Stimulated activated naive CD8-positive, alpha-beta T cell treated with anti-CD3 and anti-CD28 coated beads, Interleukin-15, Interleukin-2, amounts not matched to agents 100 ng/mL and 50 ng/mL, for 24 hours (primary cell): ENCODE measurements at regions not wholly inside any gene's neighbourhood (a gene's known extent, or its start where the extent isn't known, plus 50 kb on each side); places are given as distances from the start of the nearest gene placed in this dataset.

Experiments
- H3K27ac Mint-ChIP-seq: one replicate; pipeline ENCODE4 v1.8.0; 2021; ENCODE audit warnings: mild to moderate bottlenecking, mixed read lengths
- H3K27me3 Mint-ChIP-seq: one replicate; pipeline ENCODE4 v1.8.0; 2021; ENCODE audit warnings: mixed read lengths
- H3K36me3 Mint-ChIP-seq: one replicate; pipeline ENCODE4 v1.8.0; 2021; ENCODE audit warnings: low read depth, mixed read lengths
- H3K4me1 Mint-ChIP-seq: one replicate; pipeline ENCODE4 v1.8.0; 2021; ENCODE audit warnings: low read depth, mixed read lengths
- H3K4me3 Mint-ChIP-seq: one replicate; pipeline ENCODE4 v1.8.0; 2021; ENCODE audit warnings: mild to moderate bottlenecking, mixed read lengths
- H3K9me3 Mint-ChIP-seq: one replicate; pipeline ENCODE4 v1.8.0; 2021; ENCODE audit warnings: mixed read lengths

GRCh38 chr2:215670396-215670795 lies 234.5 kb upstream of the FN1 start:
- Mint-ChIP-seq H3K4me3 (no peak overlapping the region), H3K27ac (no peak overlapping the region), H3K4me1 (peaks cover under 1% of the 10 kb centered on the region), H3K36me3 (no peaks in the 10 kb centered on the region), H3K9me3 (no peaks in the 10 kb centered on the region), H3K27me3 (no peaks in the 10 kb centered on the region)

DNA sequence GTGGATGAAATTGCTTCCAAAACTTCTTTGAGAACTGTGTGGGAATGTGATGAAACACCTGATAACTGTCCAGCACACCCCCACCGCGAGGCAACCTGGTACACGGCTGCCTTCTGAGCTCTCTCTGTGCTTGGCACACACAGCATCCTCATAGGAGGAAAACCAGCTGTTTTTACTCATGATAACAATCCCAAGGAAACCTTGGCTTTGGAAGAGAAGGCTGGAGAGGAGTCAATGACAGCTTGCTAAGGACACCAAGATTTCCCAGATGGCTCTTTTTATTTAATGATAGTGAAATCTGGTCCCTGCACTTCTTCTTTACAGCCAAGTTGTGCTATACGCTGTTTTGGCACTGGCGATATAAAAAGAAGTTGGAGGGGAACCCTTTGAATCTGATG lies 232.5 kb upstream of the FN1 start:
- H3K4me3 Mint-ChIP-seq: no peak overlapping the region
- H3K9me3 Mint-ChIP-seq: no peaks in the 10 kb centered on the region
- H3K27me3 Mint-ChIP-seq: no peaks in the 10 kb centered on the region
- H3K27ac Mint-ChIP-seq: no peak overlapping the region
- H3K4me1 Mint-ChIP-seq: peaks cover 12% of the 10 kb centered on the region
- H3K36me3 Mint-ChIP-seq: no peaks in the 10 kb centered on the region

- Mint-ChIP-seq H3K27ac (no peak overlapping the region), H3K4me1 (peaks cover 12% of the 10 kb centered on the region), H3K4me3 (no peak overlapping the region), H3K36me3 (no peaks in the 10 kb centered on the region), H3K9me3 (no peaks in the 10 kb centered on the region), H3K27me3 (no peaks in the 10 kb centered on the region)
These were observed 231.9 kb upstream of the FN1 start for GRCh38 chr2:215667585-215668377.

DNA sequence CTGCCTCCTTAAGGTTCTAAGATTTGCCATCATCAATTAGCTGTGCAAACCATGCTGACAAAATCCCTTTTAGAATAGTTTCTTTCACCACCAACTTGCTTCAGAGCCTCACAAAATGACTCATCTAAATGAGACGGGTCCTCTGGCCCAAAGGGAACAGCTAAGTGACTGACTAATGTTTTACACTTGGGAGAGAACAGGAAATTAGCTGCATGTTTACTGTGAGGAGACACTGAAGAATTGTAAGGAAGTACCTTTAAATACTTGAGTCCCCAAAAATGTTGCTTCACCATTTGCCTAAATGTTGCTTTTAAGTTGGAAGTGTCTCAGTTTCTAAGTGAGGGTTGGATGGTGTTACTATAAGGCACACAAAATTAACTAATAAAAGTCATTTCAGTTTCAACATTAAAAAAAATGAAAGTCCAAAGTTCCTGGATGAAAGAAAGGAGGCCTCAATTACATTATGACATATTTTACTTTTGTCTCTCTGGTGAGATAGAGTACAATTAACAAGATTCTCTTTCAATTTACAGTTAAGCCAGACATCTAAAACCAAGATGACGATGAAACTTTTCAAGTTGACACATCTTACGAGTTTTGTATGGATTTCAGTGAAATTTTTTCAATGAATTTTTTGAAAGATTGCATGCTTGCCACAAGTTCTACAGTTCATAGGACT lies 229.1 kb upstream of the FN1 start:
- Mint-ChIP-seq H3K36me3 (no peaks in the 10 kb centered on the region), H3K4me3 (no peak overlapping the region), H3K9me3 (no peaks in the 10 kb centered on the region), H3K27me3 (no peaks in the 10 kb centered on the region), H3K4me1 (peaks cover 12% of the 10 kb centered on the region), H3K27ac (no peak overlapping the region)

DNA sequence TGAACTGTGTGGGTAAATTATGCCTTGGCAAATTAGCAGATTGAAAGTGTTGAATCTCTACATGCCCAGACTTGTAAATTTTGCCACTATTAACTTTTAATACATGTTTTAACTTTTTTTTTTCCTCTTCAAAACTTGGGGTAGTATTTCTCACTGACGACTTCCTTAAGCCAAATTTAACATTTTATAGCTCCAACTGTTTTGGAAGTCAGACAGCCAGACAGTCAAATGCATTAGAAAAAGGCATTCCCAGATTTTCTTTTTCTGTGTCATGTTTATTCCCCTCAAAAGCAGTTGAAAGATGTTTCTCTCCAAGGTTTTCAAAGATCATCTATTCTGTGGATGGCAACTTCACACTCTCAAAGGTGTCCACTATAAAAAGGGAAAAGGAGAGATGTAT lies 226.8 kb upstream of the FN1 start:
- H3K36me3 Mint-ChIP-seq: no peaks in the 10 kb centered on the region

GRCh38 chr2:215660687-215661086 lies 224.8 kb upstream of the FN1 start:
- H3K4me3 Mint-ChIP-seq: no peak overlapping the region
- H3K36me3 Mint-ChIP-seq: no peaks in the 10 kb centered on the region
- H3K4me1 Mint-ChIP-seq: peaks cover 12% of the 10 kb centered on the region
- no peak overlapping the region for H3K27ac Mint-ChIP-seq
- H3K9me3 Mint-ChIP-seq: no peaks in the 10 kb centered on the region
- H3K27me3 Mint-ChIP-seq: no peaks in the 10 kb centered on the region

More for the DNA sequence above, 226.8 kb upstream of the FN1 start:
- no peaks in the 10 kb centered on the region for H3K9me3 Mint-ChIP-seq
- peaks cover 12% of the 10 kb centered on the region for H3K4me1 Mint-ChIP-seq
- no peak overlapping the region for H3K4me3 Mint-ChIP-seq
- H3K27ac Mint-ChIP-seq: no peak overlapping the region
- H3K27me3 Mint-ChIP-seq: no peaks in the 10 kb centered on the region

GRCh38 chr2:215659650-215660049 lies 223.8 kb upstream of the FN1 start:
- H3K27me3 Mint-ChIP-seq: no peaks in the 10 kb centered on the region
- peaks cover 4% of the 10 kb centered on the region for H3K4me1 Mint-ChIP-seq
- H3K36me3 Mint-ChIP-seq: no peaks in the 10 kb centered on the region
- H3K9me3 Mint-ChIP-seq: no peaks in the 10 kb centered on the region
- no peak overlapping the region for H3K27ac Mint-ChIP-seq
- H3K4me3 Mint-ChIP-seq: no peak overlapping the region

GRCh38 chr2:215658635-215659305 lies 222.9 kb upstream of the FN1 start:
- Mint-ChIP-seq H3K4me1 (no peaks in the 10 kb centered on the region), H3K9me3 (no peaks in the 10 kb centered on the region), H3K36me3 (no peaks in the 10 kb centered on the region), H3K27me3 (no peaks in the 10 kb centered on the region), H3K27ac (no peak overlapping the region), H3K4me3 (no peak overlapping the region)

DNA sequence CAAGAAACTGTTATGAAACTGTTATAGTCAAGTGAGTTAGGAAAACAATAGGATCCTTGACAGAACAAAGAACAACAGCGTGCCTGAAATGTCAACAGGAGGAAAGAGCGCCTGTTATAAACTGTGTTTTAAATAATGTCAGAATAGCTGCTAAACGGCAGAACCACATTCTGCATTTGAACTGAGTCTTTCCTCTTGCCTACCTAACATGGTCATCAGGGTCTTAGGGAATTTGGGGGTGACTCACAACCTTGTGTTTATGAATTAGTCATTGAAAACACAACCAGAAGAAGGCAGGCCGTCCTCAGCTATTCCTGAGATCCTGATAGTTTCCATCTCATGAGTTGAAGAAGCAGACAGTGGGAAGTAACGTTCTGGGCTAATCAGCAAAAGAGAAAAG lies 222.0 kb upstream of the FN1 start:
- H3K27ac Mint-ChIP-seq: no peak overlapping the region
- no peaks in the 10 kb centered on the region for H3K4me1 Mint-ChIP-seq
- H3K27me3 Mint-ChIP-seq: no peaks in the 10 kb centered on the region
- H3K36me3 Mint-ChIP-seq: no peaks in the 10 kb centered on the region
- no peaks in the 10 kb centered on the region for H3K9me3 Mint-ChIP-seq
- no peak overlapping the region for H3K4me3 Mint-ChIP-seq

DNA sequence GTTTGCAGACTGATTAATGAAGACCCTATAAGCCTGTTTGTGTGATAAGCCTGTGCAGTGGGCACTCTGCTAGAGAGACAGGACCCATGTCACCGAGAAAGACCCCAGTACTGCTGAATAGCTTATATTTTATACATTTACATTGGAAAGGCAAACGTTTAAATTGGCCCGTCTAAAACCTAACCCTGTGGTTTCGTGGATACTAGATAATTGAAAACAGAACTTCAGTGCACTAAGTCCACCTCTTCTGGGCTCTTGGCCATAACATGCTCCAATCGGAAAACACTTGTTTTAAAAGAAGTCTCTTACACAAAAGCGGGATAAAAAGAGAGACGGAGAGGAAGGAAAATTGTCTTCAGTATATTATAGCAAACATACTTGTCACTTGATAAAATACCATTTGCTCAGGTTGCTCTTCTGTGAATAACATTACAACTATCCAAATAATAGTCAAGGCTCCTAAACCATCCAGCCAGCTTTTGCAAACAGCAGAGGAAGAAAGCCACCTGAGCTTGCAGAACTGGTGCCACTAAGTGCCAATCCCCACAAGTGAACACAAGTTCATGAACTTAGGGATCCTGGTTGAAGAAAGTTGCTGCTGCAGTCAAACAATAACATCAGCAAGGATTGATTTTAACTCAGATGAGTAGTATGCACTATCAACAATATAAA lies 218.4 kb upstream of the FN1 start:
- H3K27me3 Mint-ChIP-seq: no peaks in the 10 kb centered on the region
- H3K36me3 Mint-ChIP-seq: no peaks in the 10 kb centered on the region
- H3K4me3 Mint-ChIP-seq: no peak overlapping the region
- no peaks in the 10 kb centered on the region for H3K9me3 Mint-ChIP-seq
- H3K4me1 Mint-ChIP-seq: no peaks in the 10 kb centered on the region
- H3K27ac Mint-ChIP-seq: no peak overlapping the region

- Mint-ChIP-seq H3K27me3 (no peaks in the 10 kb centered on the region), H3K4me1 (no peaks in the 10 kb centered on the region), H3K27ac (no peak overlapping the region), H3K9me3 (no peaks in the 10 kb centered on the region), H3K4me3 (no peak overlapping the region), H3K36me3 (no peaks in the 10 kb centered on the region)
These were observed 217.6 kb upstream of the FN1 start for GRCh38 chr2:215653344-215654030.

DNA sequence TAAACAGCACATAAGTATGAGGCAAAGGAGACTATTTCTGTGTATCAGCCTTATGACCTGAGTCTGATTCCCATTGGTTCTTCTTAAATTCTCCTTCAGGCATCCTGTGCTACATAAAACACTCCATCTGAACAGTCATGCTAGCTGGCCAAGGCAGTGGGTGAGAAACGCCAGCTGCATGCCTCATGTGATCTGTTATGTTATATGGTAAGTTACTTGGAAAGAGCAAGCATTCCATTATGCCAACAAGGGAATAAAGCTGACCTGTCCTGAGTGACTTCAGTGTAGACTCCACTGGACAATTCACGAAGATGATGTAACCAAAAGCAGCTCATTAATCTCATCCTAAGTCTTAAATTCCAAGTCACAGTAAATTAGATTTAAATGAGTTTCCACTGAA lies 216.5 kb upstream of the FN1 start:
- no peaks in the 10 kb centered on the region for H3K27me3 Mint-ChIP-seq
- no peaks in the 10 kb centered on the region for H3K36me3 Mint-ChIP-seq
- no peak overlapping the region for H3K4me3 Mint-ChIP-seq
- H3K9me3 Mint-ChIP-seq: no peaks in the 10 kb centered on the region
- no peaks in the 10 kb centered on the region for H3K4me1 Mint-ChIP-seq
- H3K27ac Mint-ChIP-seq: no peak overlapping the region

- Mint-ChIP-seq H3K4me1 (no peaks in the 10 kb centered on the region), H3K27ac (no peak overlapping the region), H3K27me3 (no peaks in the 10 kb centered on the region), H3K9me3 (no peaks in the 10 kb centered on the region), H3K36me3 (no peaks in the 10 kb centered on the region), H3K4me3 (no peak overlapping the region)
These were observed 215.5 kb upstream of the FN1 start for GRCh38 chr2:215651412-215651811.

GRCh38 chr2:215644233-215644897 lies 208.5 kb upstream of the FN1 start:
- Mint-ChIP-seq H3K27me3 (no peaks in the 10 kb centered on the region), H3K9me3 (peaks cover 1% of the 10 kb centered on the region), H3K4me3 (no peak overlapping the region), H3K36me3 (no peaks in the 10 kb centered on the region), H3K4me1 (no peaks in the 10 kb centered on the region), H3K27ac (no peak overlapping the region)
